ENCODE measurements at regions not wholly inside any gene's neighbourhood (a gene's known extent, or its start where the extent isn't known, plus 50 kb on each side); places are given as distances from the start of the nearest gene placed in this dataset.
"Not testable (repeated sequence)": the region's sequence is repeated elsewhere in the genome, so short reads cannot be mapped to it uniquely, and the experiment has no call there.

DNA sequence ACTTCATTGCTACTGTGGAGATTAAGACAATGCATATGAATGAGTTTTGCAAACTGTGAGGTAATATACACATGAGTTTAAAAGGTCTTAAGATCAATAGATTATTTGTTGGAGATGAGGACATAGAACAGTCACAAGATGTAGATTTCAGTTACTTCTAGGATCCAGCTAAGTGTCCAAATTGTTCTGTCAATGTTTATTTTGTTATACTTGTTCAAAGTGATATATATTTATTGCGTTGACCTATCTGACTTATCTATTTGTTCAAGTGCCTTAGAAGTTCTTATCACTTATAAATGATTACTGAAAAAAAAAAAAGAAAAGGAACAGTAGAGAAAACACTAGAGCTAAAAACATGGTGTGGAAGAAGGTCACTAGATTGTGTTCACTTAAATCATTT is 75.6 kb upstream of the GRIN3A start:
- Histone ChIP-seq H3K9ac (ENCODE audit: low read depth, low read length, poor library complexity, severe bottlenecking) (no peak overlapping the region), H3K9me3 (ENCODE audit: insufficient read depth, low read depth, low read length) (no peaks in the 10 kb centered on the region), H3F3A (ENCODE audit: low read depth) (no peaks in the 10 kb centered on the region), H3K36me3 (ENCODE audit: insufficient read depth, low read length) (no peaks in the 10 kb centered on the region), H2AFZ (ENCODE audit: low read length) (no peak overlapping the region), H3K27me3 (ENCODE audit: insufficient read depth, low read length, poor library complexity, severe bottlenecking) (no peaks in the 10 kb centered on the region), H3K79me2 (ENCODE audit: insufficient read depth, low read length) (no peaks in the 10 kb centered on the region), H3K4me1 (ENCODE audit: insufficient read depth, low read length, poor library complexity, severe bottlenecking) (no peaks in the 10 kb centered on the region), H3K4me2 (ENCODE audit: low read depth, low read length, poor library complexity, severe bottlenecking) (no peak overlapping the region), H4K20me1 (ENCODE audit: insufficient read depth, low read length, poor library complexity, severe bottlenecking) (no peaks in the 10 kb centered on the region), H3K4me3 (ENCODE audit: low read length, poor library complexity, severe bottlenecking) (no peak overlapping the region), H3K9me2 (replicated peaks; ENCODE audit: low read depth, low read length) (no peaks in the 10 kb centered on the region)
- TF ChIP-seq, protein P1, sequence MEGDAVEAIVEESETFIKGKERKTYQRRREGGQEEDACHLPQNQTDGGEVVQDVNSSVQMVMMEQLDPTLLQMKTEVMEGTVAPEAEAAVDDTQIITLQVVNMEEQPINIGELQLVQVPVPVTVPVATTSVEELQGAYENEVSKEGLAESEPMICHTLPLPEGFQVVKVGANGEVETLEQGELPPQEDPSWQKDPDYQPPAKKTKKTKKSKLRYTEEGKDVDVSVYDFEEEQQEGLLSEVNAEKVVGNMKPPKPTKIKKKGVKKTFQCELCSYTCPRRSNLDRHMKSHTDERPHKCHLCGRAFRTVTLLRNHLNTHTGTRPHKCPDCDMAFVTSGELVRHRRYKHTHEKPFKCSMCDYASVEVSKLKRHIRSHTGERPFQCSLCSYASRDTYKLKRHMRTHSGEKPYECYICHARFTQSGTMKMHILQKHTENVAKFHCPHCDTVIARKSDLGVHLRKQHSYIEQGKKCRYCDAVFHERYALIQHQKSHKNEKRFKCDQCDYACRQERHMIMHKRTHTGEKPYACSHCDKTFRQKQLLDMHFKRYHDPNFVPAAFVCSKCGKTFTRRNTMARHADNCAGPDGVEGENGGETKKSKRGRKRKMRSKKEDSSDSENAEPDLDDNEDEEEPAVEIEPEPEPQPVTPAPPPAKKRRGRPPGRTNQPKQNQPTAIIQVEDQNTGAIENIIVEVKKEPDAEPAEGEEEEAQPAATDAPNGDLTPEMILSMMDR (conservative IDR thresholded peaks at IDR 0.05; ENCODE audit: low read length) = no peak
- no peak for TF ChIP-seq EZH2phosphoT487 (IDR thresholded peaks at IDR 0.05; ENCODE audit: borderline replicate concordance)

- not testable (repeated sequence) for H3F3A ChIP-seq (ENCODE audit: low read depth); H2AFZ ChIP-seq (ENCODE audit: low read length); H3K9ac ChIP-seq (ENCODE audit: low read depth, low read length, poor library complexity, severe bottlenecking); H4K20me1 ChIP-seq (ENCODE audit: insufficient read depth, low read length, poor library complexity, severe bottlenecking); H3K79me2 ChIP-seq (ENCODE audit: insufficient read depth, low read length); H3K27me3 ChIP-seq (ENCODE audit: insufficient read depth, low read length, poor library complexity, severe bottlenecking); H3K4me1 ChIP-seq (ENCODE audit: insufficient read depth, low read length, poor library complexity, severe bottlenecking); H3K9me2 ChIP-seq (replicated peaks; ENCODE audit: low read depth, low read length); H3K9me3 ChIP-seq (ENCODE audit: insufficient read depth, low read depth, low read length); H3K4me2 ChIP-seq (ENCODE audit: low read depth, low read length, poor library complexity, severe bottlenecking); H3K4me3 ChIP-seq (ENCODE audit: low read length, poor library complexity, severe bottlenecking); H3K36me3 ChIP-seq (ENCODE audit: insufficient read depth, low read length)
Measured at GRCh38 chr9:101807879-101808278, 69.4 kb upstream of the GRIN3A start.

DNA sequence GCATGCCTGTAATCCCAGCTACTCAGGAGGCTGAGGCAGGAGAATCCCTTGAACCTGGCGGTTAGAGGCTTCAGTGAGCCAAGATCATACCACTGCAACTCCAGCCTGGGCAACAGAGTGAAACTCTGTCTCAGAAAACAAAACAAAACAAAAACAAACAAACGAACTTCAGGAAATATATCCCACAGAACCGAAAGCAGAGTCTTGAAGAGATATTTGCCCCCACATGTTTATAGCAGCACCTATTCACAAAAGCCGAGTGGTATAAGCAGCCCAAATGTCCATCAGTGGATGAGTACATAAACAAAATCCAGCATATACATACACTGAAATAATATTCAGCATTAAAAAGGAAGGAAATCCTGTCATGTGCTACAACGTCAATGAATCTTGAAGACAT is 57.6 kb upstream of the GRIN3A start:
- 0 out of 2 replicates have a peak overlapping the region, but pooled peaks have one; percentile 22 for H2AFZ ChIP-seq (ENCODE audit: low read length)
- no peak overlapping the region for H3K9ac ChIP-seq (ENCODE audit: low read depth, low read length, poor library complexity, severe bottlenecking)
- H3K4me1 ChIP-seq (ENCODE audit: insufficient read depth, low read length, poor library complexity, severe bottlenecking) = peaks cover 6% of the 10 kb centered on the region
- H3K4me2 ChIP-seq (ENCODE audit: low read depth, low read length, poor library complexity, severe bottlenecking) = no peak overlapping the region
- no peaks in the 10 kb centered on the region for H3K79me2 ChIP-seq (ENCODE audit: insufficient read depth, low read length)
- H3K27me3 ChIP-seq (ENCODE audit: insufficient read depth, low read length, poor library complexity, severe bottlenecking) = no peaks in the 10 kb centered on the region
- H3K9me2 ChIP-seq (replicated peaks; ENCODE audit: low read depth, low read length) = no peaks in the 10 kb centered on the region
- no peak for TF ChIP-seq EZH2phosphoT487 (IDR thresholded peaks at IDR 0.05; ENCODE audit: borderline replicate concordance)
- TF ChIP-seq, protein P1 (conservative IDR thresholded peaks at IDR 0.05; ENCODE audit: low read length) = no peak
- no peaks in the 10 kb centered on the region for H4K20me1 ChIP-seq (ENCODE audit: insufficient read depth, low read length, poor library complexity, severe bottlenecking)
- H3F3A ChIP-seq (ENCODE audit: low read depth) = no peaks in the 10 kb centered on the region
- H3K4me3 ChIP-seq (ENCODE audit: low read length, poor library complexity, severe bottlenecking) = no peak overlapping the region
- no peaks in the 10 kb centered on the region for H3K9me3 ChIP-seq (ENCODE audit: insufficient read depth, low read depth, low read length)
- no peaks in the 10 kb centered on the region for H3K36me3 ChIP-seq (ENCODE audit: insufficient read depth, low read length)

- Histone ChIP-seq H3K9me3 (ENCODE audit: insufficient read depth, low read depth, low read length) (no peaks in the 10 kb centered on the region), H3F3A (ENCODE audit: low read depth) (no peaks in the 10 kb centered on the region)
Measured at GRCh38 chr9:101795147-101795546, 56.7 kb upstream of the GRIN3A start.

More at GRCh38 chr9:101795147-101795546, 56.7 kb upstream of the GRIN3A start:
- Histone ChIP-seq H3K9me2 (replicated peaks; ENCODE audit: low read depth, low read length) (no peaks in the 10 kb centered on the region), H3K4me3 (ENCODE audit: low read length, poor library complexity, severe bottlenecking) (no peak overlapping the region), H3K36me3 (ENCODE audit: insufficient read depth, low read length) (no peaks in the 10 kb centered on the region), H2AFZ (ENCODE audit: low read length) (no peak overlapping the region), H3K79me2 (ENCODE audit: insufficient read depth, low read length) (no peaks in the 10 kb centered on the region), H3K4me2 (ENCODE audit: low read depth, low read length, poor library complexity, severe bottlenecking) (no peak overlapping the region), H4K20me1 (ENCODE audit: insufficient read depth, low read length, poor library complexity, severe bottlenecking) (no peaks in the 10 kb centered on the region), H3K9ac (ENCODE audit: low read depth, low read length, poor library complexity, severe bottlenecking) (no peak overlapping the region), H3K27me3 (ENCODE audit: insufficient read depth, low read length, poor library complexity, severe bottlenecking) (no peaks in the 10 kb centered on the region), H3K4me1 (ENCODE audit: insufficient read depth, low read length, poor library complexity, severe bottlenecking) (peaks cover 6% of the 10 kb centered on the region)
- TF ChIP-seq, protein P1 (conservative IDR thresholded peaks at IDR 0.05; ENCODE audit: low read length) = no peak
- no peak for TF ChIP-seq EZH2phosphoT487 (IDR thresholded peaks at IDR 0.05; ENCODE audit: borderline replicate concordance)
